ENCODE measurements at regions not wholly inside any gene's neighbourhood (a gene's known extent, or its start where the extent isn't known, plus 50 kb on each side); places are given as distances from the start of the nearest gene placed in this dataset.

DNA sequence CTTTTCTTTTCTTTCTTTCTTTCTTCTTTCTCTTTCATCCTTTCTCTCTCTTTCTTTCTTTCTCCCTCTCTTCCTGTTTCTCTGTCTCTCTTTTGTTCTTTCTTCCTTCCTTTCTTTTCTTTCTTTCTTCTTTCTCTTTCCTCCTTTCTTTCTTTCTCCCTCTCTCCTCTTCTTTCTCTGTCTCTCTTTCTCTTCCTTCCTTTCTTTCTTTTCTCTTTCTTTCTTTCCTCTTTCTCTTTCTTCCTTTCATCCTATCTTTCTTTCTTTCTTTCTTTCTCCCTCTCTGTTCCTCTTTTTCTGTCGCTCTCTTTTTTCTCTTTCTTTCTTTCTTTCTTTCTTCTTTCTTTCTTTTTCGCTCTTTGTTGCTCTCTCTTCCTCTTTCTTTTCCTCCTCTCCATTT is 1149.2 kb upstream of the AUTS2 start:
- H3K27ac Mint-ChIP-seq, result no peak overlapping the region
- H3K9me3 Mint-ChIP-seq, result peaks cover 24% of the 10 kb centered on the region
- H3K4me1 Mint-ChIP-seq, result no peaks in the 10 kb centered on the region
- H3K36me3 Mint-ChIP-seq, result peaks cover 2% of the 10 kb centered on the region
- no peak overlapping the region for H3K4me3 Mint-ChIP-seq
- no peaks in the 10 kb centered on the region for H3K27me3 Mint-ChIP-seq

DNA sequence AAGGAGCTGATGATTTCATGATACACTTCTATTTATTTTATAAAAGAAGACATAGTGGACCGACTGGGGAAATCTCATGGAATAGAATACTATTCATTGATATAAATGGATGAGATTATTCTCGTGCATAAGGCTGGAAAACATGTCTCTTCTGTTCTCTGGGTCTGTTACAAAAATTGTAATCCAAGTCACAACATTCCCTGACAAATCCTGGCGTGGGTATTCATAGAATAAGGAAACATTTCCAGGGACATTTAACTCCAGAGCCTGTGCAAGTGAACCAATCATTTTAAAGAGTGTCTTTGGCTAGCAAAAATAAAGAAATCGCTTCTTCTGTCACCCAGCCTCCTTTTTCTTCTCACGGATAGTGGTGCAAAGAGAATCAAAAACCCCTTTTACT is 1148.5 kb upstream of the AUTS2 start:
- Mint-ChIP-seq H3K27ac (no peak overlapping the region), H3K36me3 (peaks cover 2% of the 10 kb centered on the region)

DNA sequence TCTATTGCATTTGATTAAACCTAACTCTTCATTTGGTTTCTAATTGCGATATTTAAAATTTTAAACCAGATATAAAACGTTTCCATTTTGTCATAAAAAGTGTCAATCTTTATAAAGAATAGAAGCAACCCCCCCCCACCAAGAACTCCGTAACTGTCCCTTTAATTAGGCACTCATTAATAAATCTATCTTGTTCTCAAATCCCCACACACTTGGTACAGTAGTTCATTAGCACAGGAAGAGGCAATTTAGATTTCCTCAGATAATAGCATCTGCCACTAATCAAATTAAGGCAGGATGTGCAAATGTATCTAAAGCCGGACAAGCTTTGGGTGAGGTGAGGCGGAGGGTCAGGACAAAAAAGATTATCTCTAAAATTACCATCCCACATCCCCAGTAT is 1143.3 kb upstream of the AUTS2 start:
- Mint-ChIP-seq H3K4me3 (no peak overlapping the region), H3K27me3 (no peaks in the 10 kb centered on the region), H3K4me1 (no peaks in the 10 kb centered on the region), H3K9me3 (peaks cover 11% of the 10 kb centered on the region), H3K27ac (no peak overlapping the region), H3K36me3 (no peaks in the 10 kb centered on the region)

More for the DNA sequence above, 1148.5 kb upstream of the AUTS2 start:
- H3K4me1 Mint-ChIP-seq, result no peaks in the 10 kb centered on the region
- H3K27me3 Mint-ChIP-seq, result no peaks in the 10 kb centered on the region
- no peak overlapping the region for H3K4me3 Mint-ChIP-seq
- peaks cover 18% of the 10 kb centered on the region for H3K9me3 Mint-ChIP-seq

DNA sequence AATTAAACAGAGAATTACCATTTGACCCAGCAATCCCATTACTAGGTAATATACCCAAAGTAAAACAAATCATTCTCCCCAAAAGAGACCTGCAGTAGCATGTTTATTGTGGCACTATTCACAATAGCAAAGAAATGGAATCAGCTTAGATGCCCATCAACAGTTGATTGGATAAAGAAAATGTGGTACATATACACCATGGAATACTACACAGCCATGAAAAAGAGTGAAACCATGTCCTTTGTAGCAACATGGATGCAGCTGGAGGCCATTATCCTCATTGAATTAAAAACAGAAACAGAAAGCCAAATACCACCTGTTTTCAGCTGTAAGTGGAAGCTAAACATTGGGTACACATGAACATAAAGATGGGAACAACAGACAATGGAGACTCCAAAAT is 1141.8 kb upstream of the AUTS2 start:
- H3K27me3 Mint-ChIP-seq, result no peaks in the 10 kb centered on the region
- no peaks in the 10 kb centered on the region for H3K36me3 Mint-ChIP-seq
- H3K9me3 Mint-ChIP-seq, result peaks cover 11% of the 10 kb centered on the region
- H3K4me3 Mint-ChIP-seq, result no peak overlapping the region
- H3K4me1 Mint-ChIP-seq, result no peaks in the 10 kb centered on the region
- no peak overlapping the region for H3K27ac Mint-ChIP-seq

DNA sequence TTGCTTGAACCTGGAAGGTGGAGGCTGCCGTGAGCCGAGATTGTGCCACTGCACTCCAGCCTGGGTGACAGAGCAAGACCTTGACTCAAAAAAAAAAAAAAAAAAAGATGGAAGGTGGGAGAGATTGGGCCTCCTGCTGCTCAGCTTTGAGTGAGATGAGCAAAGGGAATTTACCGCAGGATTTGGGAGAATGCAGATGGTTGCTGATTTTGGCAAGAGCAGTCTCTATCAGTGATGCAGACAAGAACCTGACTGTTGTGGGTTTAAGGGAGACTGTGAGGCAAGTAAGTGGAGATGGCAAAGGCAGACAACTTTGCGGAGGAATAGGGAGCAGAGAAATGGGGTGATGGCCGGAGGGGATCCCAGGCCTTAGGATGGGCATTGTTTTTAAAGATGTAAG is 1140.8 kb upstream of the AUTS2 start:
- no peaks in the 10 kb centered on the region for H3K27me3 Mint-ChIP-seq
- no peaks in the 10 kb centered on the region for H3K36me3 Mint-ChIP-seq
- H3K4me1 Mint-ChIP-seq, result no peaks in the 10 kb centered on the region
- H3K27ac Mint-ChIP-seq, result no peak overlapping the region
- H3K9me3 Mint-ChIP-seq, result peaks cover 11% of the 10 kb centered on the region
- no peak overlapping the region for H3K4me3 Mint-ChIP-seq

DNA sequence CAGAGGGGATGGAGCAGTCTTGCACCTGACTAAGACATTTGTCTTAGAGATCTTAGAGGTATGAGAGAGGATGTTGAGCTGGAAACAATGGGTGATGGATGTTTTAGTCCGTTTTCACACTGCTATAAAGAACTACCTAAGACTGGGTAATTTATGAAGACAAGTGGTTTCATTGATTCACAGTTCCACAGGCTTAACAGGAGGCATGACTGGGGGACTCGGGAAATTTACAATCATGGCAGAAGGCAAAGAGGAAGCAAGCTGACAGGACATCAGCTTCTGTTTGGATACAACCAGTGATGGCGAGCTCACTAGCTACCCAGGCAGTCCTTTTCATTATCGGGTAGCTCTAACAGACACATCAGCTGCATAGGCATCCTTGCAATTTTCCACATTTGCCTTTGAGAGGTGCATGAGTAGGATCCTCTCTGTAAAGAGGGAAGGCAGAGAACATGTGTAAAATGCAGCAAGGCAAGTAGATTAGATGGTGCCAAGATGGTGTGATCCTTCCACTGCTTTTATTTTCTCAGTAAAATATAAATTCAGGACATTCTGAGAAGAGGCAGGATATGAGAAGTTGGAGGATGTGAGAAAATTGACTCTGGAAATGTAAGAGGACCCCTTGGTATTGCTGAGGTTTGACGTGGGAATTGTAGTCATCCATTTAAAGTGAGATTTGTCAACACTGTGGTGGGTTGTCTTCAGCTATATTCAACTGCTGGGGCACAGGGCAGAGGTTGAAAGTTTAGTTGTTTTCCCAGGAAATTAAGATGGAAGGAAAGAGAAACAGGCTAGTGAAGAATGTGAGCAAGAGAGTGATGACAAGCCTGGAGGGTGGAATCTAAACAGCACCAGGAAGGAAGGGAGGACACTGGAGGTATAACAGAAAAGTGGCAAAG is 1140.0 kb upstream of the AUTS2 start:
- H3K9me3 Mint-ChIP-seq, result peaks cover 11% of the 10 kb centered on the region
- no peak overlapping the region for H3K27ac Mint-ChIP-seq
- no peak overlapping the region for H3K4me3 Mint-ChIP-seq
- no peaks in the 10 kb centered on the region for H3K4me1 Mint-ChIP-seq
- no peaks in the 10 kb centered on the region for H3K36me3 Mint-ChIP-seq
- H3K27me3 Mint-ChIP-seq, result no peaks in the 10 kb centered on the region

DNA sequence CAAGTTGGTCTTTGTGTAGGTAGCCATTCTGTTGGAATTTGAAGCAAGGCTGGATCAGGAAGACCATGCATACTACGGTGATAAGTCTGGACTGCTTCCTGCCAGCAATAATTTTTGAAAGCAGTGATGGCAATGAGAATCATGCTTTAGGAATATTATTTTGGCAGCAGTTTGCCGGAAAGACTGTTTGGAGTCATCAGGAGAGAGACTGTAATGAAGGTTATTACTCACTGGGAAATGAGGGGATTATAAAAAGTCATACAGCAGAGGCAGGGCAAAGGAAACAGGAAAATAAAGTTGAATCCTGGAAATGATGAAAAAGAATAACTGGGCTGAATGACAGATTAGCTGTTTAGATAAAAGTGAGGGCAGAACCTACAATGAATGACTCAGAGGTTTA is 1136.8 kb upstream of the AUTS2 start:
- Mint-ChIP-seq H3K9me3 (peaks cover 16% of the 10 kb centered on the region), H3K27me3 (no peaks in the 10 kb centered on the region), H3K4me3 (no peak overlapping the region), H3K4me1 (no peaks in the 10 kb centered on the region), H3K27ac (no peak overlapping the region), H3K36me3 (no peaks in the 10 kb centered on the region)

DNA sequence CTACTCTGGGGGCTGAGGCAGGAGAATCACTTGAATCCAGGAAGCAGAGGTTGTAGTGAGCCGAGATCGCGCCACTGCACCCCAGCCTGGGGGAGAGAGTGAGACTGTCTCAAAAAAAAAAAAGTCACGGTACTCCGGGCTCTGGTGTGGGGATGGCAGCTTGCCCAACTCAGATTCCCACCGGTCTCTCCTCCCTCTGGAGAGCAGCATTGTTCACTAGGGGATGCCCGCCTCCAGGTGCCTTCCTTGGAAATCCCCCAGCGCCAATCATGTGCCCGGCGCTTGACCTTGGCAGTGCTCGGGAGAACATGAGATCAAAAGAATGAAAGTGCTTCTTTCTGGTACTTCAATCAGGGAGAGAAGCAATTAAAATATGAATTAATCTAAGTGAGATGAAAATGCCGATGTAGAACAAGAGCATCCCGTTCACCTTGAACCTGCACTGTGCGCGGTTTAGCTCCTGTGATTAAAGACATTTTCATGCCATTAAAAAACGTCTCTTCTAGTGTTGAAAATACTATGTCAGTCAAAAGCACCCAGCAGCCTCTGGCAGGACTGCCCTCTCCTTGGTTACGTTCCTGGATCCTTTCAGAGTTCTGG is 1127.3 kb upstream of the AUTS2 start:
- Mint-ChIP-seq H3K4me3 (no peak overlapping the region), H3K4me1 (no peaks in the 10 kb centered on the region), H3K36me3 (no peaks in the 10 kb centered on the region), H3K9me3 (peaks cover 18% of the 10 kb centered on the region), H3K27ac (no peak overlapping the region), H3K27me3 (no peaks in the 10 kb centered on the region)

DNA sequence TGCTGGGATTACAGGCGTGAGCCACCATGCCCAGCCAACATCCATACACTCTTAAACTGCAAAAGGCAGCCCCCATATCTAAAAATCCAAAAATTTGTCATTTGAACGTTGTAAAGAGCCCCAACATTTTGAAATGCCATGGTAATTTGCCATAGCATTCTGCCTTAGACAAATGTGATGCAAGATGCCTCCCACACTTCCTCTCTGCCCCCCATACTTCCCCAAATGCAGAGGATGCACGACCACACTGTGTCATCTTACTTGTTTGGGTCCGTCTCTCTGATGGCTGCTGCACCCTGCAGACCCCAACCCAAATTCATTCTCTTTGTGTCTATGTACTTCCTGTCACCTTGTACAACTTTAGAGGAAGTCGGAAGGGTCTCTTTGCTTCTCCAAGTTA is 1125.6 kb upstream of the AUTS2 start:
- no peak overlapping the region for H3K27ac Mint-ChIP-seq
- H3K36me3 Mint-ChIP-seq, result no peaks in the 10 kb centered on the region
- H3K4me3 Mint-ChIP-seq, result no peak overlapping the region
- peaks cover 18% of the 10 kb centered on the region for H3K9me3 Mint-ChIP-seq
- H3K4me1 Mint-ChIP-seq, result no peaks in the 10 kb centered on the region
- H3K27me3 Mint-ChIP-seq, result no peaks in the 10 kb centered on the region

DNA sequence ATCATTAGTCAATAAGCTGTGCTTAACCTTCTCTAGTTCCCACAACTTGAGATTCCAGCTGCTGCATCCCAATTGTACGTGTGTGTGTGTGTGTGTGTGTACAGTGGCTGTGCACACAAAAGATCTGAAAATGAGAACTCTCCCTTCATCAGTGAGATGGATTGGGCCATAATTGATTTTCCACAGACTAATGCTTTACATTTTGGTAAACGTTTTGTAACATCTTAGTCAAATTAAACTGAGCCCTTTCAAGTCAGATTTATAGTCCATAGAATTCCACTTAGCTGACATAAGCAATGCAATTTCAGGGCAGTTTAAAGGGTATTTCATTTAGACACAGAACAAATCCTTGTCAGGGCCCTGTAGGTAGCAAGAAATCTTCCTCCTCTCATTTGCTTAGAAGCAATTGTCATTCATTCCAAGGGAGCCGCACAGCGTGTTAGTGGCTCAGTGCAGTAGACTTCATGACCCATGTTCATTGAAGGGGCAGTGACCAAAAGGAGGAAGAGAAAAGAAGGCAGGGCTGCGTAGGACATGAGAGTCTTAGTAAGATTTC is 1123.5 kb upstream of the AUTS2 start:
- no peaks in the 10 kb centered on the region for H3K36me3 Mint-ChIP-seq
- H3K9me3 Mint-ChIP-seq, result peaks cover 5% of the 10 kb centered on the region
- no peak overlapping the region for H3K27ac Mint-ChIP-seq
- no peaks in the 10 kb centered on the region for H3K4me1 Mint-ChIP-seq
- H3K27me3 Mint-ChIP-seq, result no peaks in the 10 kb centered on the region
- H3K4me3 Mint-ChIP-seq, result no peak overlapping the region

DNA sequence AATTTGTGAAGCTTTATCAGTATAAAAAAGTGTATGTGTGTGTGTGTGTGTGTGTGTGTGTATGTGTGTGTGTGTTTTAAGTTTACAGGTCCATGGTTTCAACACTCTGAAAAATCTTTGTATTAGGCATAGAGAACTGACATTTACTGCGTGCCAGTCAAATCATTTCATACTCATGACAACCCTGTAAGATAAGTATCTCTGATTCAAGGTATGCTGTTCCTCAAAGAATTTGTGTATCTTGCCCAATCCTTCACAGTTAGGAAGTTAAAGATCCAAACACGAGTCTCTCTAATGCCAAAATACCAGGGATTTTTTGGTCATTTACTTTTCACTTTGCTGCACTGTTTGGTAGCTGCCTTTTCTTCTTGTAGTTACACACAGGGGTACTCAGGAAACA is 1121.3 kb upstream of the AUTS2 start:
- Mint-ChIP-seq H3K27ac (no peak overlapping the region), H3K4me1 (no peaks in the 10 kb centered on the region), H3K27me3 (no peaks in the 10 kb centered on the region), H3K9me3 (peaks cover 16% of the 10 kb centered on the region), H3K4me3 (no peak overlapping the region), H3K36me3 (no peaks in the 10 kb centered on the region)

DNA sequence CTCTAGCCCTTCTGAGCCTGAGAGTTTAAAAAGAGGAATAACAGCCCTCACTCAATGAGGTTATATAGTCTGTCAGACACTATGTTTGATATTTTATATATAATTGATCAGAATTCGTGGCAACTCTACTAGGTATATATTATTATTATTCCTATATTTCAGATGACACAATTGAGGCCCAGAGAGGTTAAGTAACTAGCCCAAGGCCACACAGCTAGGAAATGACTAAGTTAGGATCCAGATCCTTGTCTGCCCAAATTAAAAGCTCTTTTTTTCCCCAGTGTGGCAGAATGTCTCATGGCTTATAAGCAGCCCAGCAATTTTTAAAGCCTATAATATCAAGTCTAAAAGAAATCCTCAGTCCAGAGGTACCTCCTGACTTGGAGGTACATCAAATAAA is 1119.9 kb upstream of the AUTS2 start:
- no peaks in the 10 kb centered on the region for H3K27me3 Mint-ChIP-seq
- H3K36me3 Mint-ChIP-seq, result no peaks in the 10 kb centered on the region
- H3K9me3 Mint-ChIP-seq, result peaks cover 12% of the 10 kb centered on the region
- H3K4me1 Mint-ChIP-seq, result no peaks in the 10 kb centered on the region
- H3K27ac Mint-ChIP-seq, result no peak overlapping the region
- H3K4me3 Mint-ChIP-seq, result no peak overlapping the region

DNA sequence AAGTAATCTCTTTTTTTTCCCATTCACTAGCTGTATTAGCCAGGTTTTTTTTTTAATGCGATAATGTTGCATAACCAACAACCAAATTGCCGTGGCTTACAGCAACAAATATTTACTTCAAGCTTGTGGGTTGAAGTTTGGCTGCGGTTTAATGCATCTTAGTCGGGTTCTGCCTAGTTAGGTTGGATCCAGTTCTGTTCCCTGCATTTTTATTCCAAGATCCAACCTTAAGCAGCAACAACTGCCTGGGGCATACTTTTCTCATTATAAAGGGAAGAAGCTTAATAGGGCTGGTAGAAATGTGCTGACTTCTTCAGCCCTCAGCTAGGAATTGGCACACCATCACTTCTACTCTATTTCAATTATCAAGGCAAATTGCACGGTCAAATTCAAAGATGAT is 1115.5 kb upstream of the AUTS2 start:
- Mint-ChIP-seq H3K4me1 (no peaks in the 10 kb centered on the region), H3K9me3 (peaks cover 12% of the 10 kb centered on the region), H3K4me3 (no peak overlapping the region), H3K36me3 (no peaks in the 10 kb centered on the region), H3K27ac (no peak overlapping the region), H3K27me3 (no peaks in the 10 kb centered on the region)

DNA sequence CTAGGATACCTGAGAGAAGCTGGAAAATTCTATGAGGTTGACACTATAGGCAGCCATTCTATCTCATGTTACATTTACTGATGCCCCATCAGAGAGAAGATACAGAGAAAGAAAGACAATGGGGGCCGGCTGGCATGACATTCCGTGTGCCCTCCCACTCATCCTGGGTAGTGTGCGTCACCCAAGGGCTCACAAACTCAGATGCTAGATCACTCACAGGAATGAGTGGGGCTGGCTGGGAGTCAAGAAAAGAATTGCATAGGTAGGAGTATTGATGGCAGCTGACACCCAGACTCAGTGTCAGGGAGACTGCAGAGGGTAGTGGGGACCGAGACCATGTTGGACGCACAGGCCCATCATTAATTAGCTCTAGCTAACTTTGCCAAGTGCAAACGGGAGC is 1113.5 kb upstream of the AUTS2 start:
- Mint-ChIP-seq H3K27me3 (no peaks in the 10 kb centered on the region), H3K9me3 (peaks cover 12% of the 10 kb centered on the region), H3K4me1 (no peaks in the 10 kb centered on the region), H3K36me3 (no peaks in the 10 kb centered on the region), H3K27ac (no peak overlapping the region), H3K4me3 (no peak overlapping the region)

DNA sequence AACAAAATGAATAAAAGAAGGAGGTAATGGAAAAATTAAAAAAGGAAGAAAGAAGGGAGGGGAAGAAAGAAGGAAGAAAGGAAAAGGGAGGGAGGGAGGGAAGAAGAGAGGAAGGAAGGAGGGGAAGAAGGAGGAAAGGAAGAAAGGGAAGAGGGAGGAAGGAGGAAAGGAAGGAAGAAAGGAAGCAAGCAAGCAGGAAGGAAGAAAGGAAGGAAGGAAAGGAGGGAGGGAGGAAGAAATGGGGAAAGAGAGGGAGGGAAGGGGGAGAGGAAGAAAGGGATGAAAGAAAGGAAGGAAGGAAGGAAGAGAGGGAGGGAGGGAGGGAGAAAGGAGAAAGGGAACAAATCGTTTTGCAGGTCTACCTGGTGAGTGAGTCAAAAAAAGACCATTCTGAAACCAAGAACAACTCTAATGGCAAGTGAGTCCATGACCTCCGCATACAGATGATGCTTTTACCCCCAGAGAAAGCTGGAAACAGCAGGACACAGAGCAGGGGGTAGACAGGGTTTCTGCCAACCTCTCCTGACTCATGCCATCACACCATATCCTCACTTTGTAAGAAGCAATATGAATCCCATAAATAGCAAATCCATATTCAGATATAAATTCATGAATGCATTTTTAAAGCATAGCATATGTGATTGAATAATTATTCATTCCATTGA is 1112.9 kb upstream of the AUTS2 start:
- Mint-ChIP-seq H3K27me3 (no peaks in the 10 kb centered on the region), H3K9me3 (peaks cover 10% of the 10 kb centered on the region), H3K36me3 (no peaks in the 10 kb centered on the region), H3K27ac (no peak overlapping the region), H3K4me3 (no peak overlapping the region), H3K4me1 (no peaks in the 10 kb centered on the region)
